Neural cell (in vitro differentiated cells): ENCODE measurements at regions not wholly inside any gene's neighbourhood (a gene's known extent, or its start where the extent isn't known, plus 50 kb on each side); places are given as distances from the start of the nearest gene placed in this dataset.
"Not testable (repeated sequence)": the region's sequence is repeated elsewhere in the genome, so short reads cannot be mapped to it uniquely, and the experiment has no call there.

ENCODE experiments used
- H2AFZ ChIP-seq: fragments of 200-600, 300-800 bp; sonication (generic), shearing (Covaris generic); 2 replicates; pipeline ENCODE4 v1.6.0; 2014; ENCODE audit warnings: low read depth, mild to moderate bottlenecking, antibody characterized with exemption, low read length, moderate library complexity
- H3F3A ChIP-seq: fragments of 200-600 bp; shearing (Covaris generic); 2 replicates; pipeline ENCODE4 v1.6.1; 2016; ENCODE audit warnings: mild to moderate bottlenecking, moderate library complexity, mixed read lengths, antibody characterized with exemption, low read length; ENCODE audit not compliant: insufficient read depth, poor library complexity, severe bottlenecking
- H3K27ac ChIP-seq: fragments of 200-600, 300-800 bp; sonication (generic), shearing (Covaris generic); 2 replicates; pipeline ENCODE4 v1.5.1; 2014; ENCODE audit warnings: mild to moderate bottlenecking, low read length, moderate library complexity
- H3K27me3 ChIP-seq: fragments of 300-800, 200-600 bp; sonication (generic), shearing (Covaris generic); 2 replicates; pipeline ENCODE4 v1.6.0; 2014; ENCODE audit warnings: mild to moderate bottlenecking, low read depth, low read length, moderate library complexity; ENCODE audit not compliant: insufficient read depth
- H3K36me3 ChIP-seq: fragments of 300-800, 200-600 bp; sonication (generic), shearing (Covaris generic); 2 replicates; pipeline ENCODE4 v1.5.1; 2014; ENCODE audit warnings: mild to moderate bottlenecking, antibody characterized with exemption, low read length, moderate library complexity; ENCODE audit not compliant: insufficient read depth
- H3K4me2 ChIP-seq: fragments of 300-800, 200-600 bp; sonication (generic), shearing (Covaris generic); 2 replicates; pipeline ENCODE4 v1.6.0; 2014; ENCODE audit warnings: mild to moderate bottlenecking, low read length
- H3K4me3 ChIP-seq: fragments of 300-800, 200-600 bp; sonication (generic), shearing (Covaris generic); 2 replicates; pipeline ENCODE4 v1.5.1; 2014; ENCODE audit warnings: mild to moderate bottlenecking, low read length, moderate library complexity
- H3K79me2 ChIP-seq: fragments of 200-600 bp; shearing (Covaris generic); replicated peaks from 2 replicates; pipeline ENCODE4 v1.6.0; 2014; ENCODE audit warnings: mild to moderate bottlenecking, low read length, moderate library complexity; ENCODE audit not compliant: insufficient read depth
- H3K9ac ChIP-seq: fragments of 300-800, 200-600 bp; sonication (generic), shearing (Covaris generic); 2 replicates; pipeline ENCODE4 v1.6.1; 2016; ENCODE audit warnings: mild to moderate bottlenecking, low read length, mixed read lengths
- H3K9me2 ChIP-seq: fragments of 200-600 bp; shearing (Covaris generic); 2 replicates; pipeline ENCODE4 v1.6.1; 2016; ENCODE audit warnings: mild to moderate bottlenecking, low read length, mixed read lengths; ENCODE audit not compliant: insufficient read depth
- H3K9me3 ChIP-seq: fragments of 200-600, 300-800 bp; sonication (generic), shearing (Covaris generic); 2 replicates; pipeline ENCODE4 v1.6.1; 2016; ENCODE audit warnings: mild to moderate bottlenecking, mixed run types, low read length, moderate library complexity, mixed read lengths
- H4K20me1 ChIP-seq: fragments of 200-600 bp; shearing (Covaris generic); 2 replicates; pipeline ENCODE4 v1.6.1; 2016; ENCODE audit warnings: mild to moderate bottlenecking, mixed run types; ENCODE audit not compliant: insufficient read depth

DNA sequence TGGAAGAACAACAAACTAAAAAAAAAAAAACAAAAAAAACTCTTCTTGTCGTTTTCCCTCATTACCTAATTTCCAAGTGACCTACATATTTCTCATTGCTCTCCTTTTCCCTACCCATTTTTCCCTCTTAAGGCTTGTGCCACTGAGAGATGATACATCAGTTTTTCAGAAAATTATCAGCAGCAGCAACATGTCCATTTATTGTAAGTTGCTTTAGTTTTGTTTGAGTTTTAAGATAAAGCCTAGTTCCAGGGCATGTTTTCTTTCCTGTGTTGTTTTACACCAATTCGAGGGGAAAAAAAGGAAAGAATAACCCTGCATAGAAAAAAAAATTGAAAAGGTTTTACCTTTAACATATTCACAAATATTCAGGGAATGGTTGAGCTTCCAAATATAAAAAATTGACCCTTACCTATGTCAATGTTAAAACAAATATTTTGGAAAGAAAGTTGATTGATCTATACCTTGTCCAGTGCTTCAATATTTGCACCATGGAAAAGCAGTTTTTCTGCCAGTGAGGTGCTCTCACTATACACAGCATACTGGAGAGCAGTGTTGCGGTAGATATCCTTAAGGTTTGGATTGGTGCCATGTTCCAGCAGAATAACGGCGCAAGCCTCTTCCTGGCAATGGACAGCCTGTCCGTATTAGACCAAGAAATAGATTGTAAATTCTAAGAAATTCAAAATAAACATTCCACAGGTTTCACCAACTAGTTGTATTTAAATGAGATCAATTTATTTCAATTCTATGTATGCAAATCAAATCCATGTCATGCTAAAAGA, 537.9 kb upstream of the DEFB115 start:
- not testable (repeated sequence) for H3K79me2 ChIP-seq, H3K4me2 ChIP-seq, H4K20me1 ChIP-seq, H2AFZ ChIP-seq, H3F3A ChIP-seq, H3K27ac ChIP-seq, H3K9me2 ChIP-seq, H3K9me3 ChIP-seq, H3K27me3 ChIP-seq, H3K9ac ChIP-seq, H3K36me3 ChIP-seq, H3K4me3 ChIP-seq

GRCh38 chr20:30723511-30723910, 534.0 kb upstream of the DEFB115 start:
- not testable (repeated sequence) for H3K4me2 ChIP-seq, H3K9ac ChIP-seq, H3K36me3 ChIP-seq, H3K4me3 ChIP-seq, H3K79me2 ChIP-seq, H3K27ac ChIP-seq, H2AFZ ChIP-seq, H3F3A ChIP-seq, H3K27me3 ChIP-seq, H3K9me2 ChIP-seq, H3K9me3 ChIP-seq, H4K20me1 ChIP-seq

GRCh38 chr20:30723934-30724687, 533.4 kb upstream of the DEFB115 start:
- H3K9me2 ChIP-seq, H3K4me2 ChIP-seq, H3K79me2 ChIP-seq, H3K27ac ChIP-seq, H3K27me3 ChIP-seq, H3K9me3 ChIP-seq, H4K20me1 ChIP-seq, H3K4me3 ChIP-seq, H2AFZ ChIP-seq, H3F3A ChIP-seq, H3K36me3 ChIP-seq, H3K9ac ChIP-seq: not testable (repeated sequence)

- not testable (repeated sequence) for H3F3A ChIP-seq, H3K9ac ChIP-seq, H3K4me3 ChIP-seq, H3K36me3 ChIP-seq, H3K9me3 ChIP-seq, H3K9me2 ChIP-seq, H4K20me1 ChIP-seq, H3K4me2 ChIP-seq, H3K27ac ChIP-seq, H2AFZ ChIP-seq, H3K27me3 ChIP-seq, H3K79me2 ChIP-seq
Measured at GRCh38 chr20:30724688-30725074, 532.8 kb upstream of the DEFB115 start.

DNA sequence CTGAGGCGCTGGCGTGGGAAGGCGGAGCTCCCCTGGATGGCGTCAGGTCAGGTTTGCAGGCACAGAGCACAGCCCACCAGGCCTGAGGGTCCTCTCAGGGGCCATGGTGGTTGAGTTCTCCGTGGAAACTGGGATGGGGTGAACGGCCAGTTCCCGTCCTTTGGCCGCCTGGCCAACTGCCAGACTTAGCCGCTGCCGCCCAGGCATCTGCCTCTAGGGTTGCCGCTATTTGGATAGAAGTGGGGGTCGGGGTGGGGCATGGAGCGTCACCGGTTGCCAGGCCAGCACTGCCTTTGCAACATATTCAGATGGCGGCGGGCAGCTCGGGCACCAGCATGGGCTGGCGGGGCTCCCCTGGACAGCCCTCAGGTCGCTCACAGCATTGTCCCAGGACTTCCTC, 532.3 kb upstream of the DEFB115 start:
- H3K4me2 ChIP-seq, H4K20me1 ChIP-seq, H3K4me3 ChIP-seq, H3K9me3 ChIP-seq, H2AFZ ChIP-seq, H3K27ac ChIP-seq, H3K27me3 ChIP-seq, H3F3A ChIP-seq, H3K9ac ChIP-seq, H3K9me2 ChIP-seq, H3K36me3 ChIP-seq, H3K79me2 ChIP-seq: not testable (repeated sequence)

- H2AFZ ChIP-seq, H3K9me2 ChIP-seq, H3K27ac ChIP-seq, H3K4me2 ChIP-seq, H3K9ac ChIP-seq, H3K4me3 ChIP-seq, H3K27me3 ChIP-seq, H3K36me3 ChIP-seq, H4K20me1 ChIP-seq, H3K9me3 ChIP-seq, H3F3A ChIP-seq, H3K79me2 ChIP-seq: not testable (repeated sequence)
Measured at GRCh38 chr20:30728271-30728885, 529.1 kb upstream of the DEFB115 start.
